Liver (tissue), 3 donors: ENCODE measurements at regions not wholly inside any gene's neighbourhood (a gene's known extent, or its start where the extent isn't known, plus 50 kb on each side); places are given as distances from the start of the nearest gene placed in this dataset.

ENCODE experiments used
- EGR1 ChIP-seq, 2 donors: IDR thresholded peaks; 2 replicates each; pipeline ENCODE4 v1.6.1; 2016 to 2018; ENCODE audit warnings: antibody characterized with exemption in 2 of 2, low read depth in 2 of 2
- FOXA1 ChIP-seq: IDR thresholded peaks from 2 replicates; pipeline ENCODE4 v1.6.1; 2016; ENCODE audit warnings: antibody characterized with exemption
- GABPA ChIP-seq, 2 donors: IDR thresholded peaks in 1 of 2; conservative IDR thresholded peaks in 1 of 2; 2 replicates each; pipeline ENCODE4 v1.6.1; 2016; ENCODE audit warnings: antibody characterized with exemption in 2 of 2, mild to moderate bottlenecking in 1 of 2, moderate library complexity in 1 of 2
- HNF4A ChIP-seq, 2 donors: conservative IDR thresholded peaks; 2 replicates each; pipeline ENCODE4 v1.6.1; 2016; ENCODE audit warnings: antibody characterized with exemption in 2 of 2, mild to moderate bottlenecking in 2 of 2
- JUND ChIP-seq, 2 donors: IDR thresholded peaks; 2 replicates each; pipeline ENCODE4 v1.6.1; 2016; ENCODE audit warnings: antibody characterized with exemption in 2 of 2
- RAD21 ChIP-seq, 2 donors: IDR thresholded peaks; 2 replicates each; pipeline ENCODE4 v1.6.1; 2016; ENCODE audit warnings: antibody characterized with exemption in 2 of 2, mild to moderate bottlenecking in 2 of 2
- SP1 ChIP-seq: IDR thresholded peaks from 2 replicates; pipeline ENCODE4 v1.6.1; 2018; ENCODE audit warnings: antibody characterized with exemption, mild to moderate bottlenecking
- YY1 ChIP-seq: IDR thresholded peaks from 2 replicates; pipeline ENCODE4 v1.6.1; 2016; ENCODE audit warnings: antibody characterized with exemption, mild to moderate bottlenecking
- TF ChIP-seq, protein P1 (sequence below): fragments of 150-350 bp; IDR thresholded peaks from 2 replicates; pipeline ENCODE4 v1.5.1; 2017; ENCODE audit warnings: improper control_type of control experiment, low read depth, low read length; ENCODE audit not compliant: missing input control
- TF ChIP-seq, protein P2 (sequence below): IDR thresholded peaks from 2 replicates; pipeline ENCODE4 v1.6.1; 2016; ENCODE audit warnings: antibody characterized with exemption, mild to moderate bottlenecking
- TF ChIP-seq, protein P3 (sequence below): IDR thresholded peaks from 2 replicates; pipeline ENCODE4 v1.6.1; 2016; ENCODE audit warnings: antibody characterized with exemption
- TF ChIP-seq, protein P4 (sequence below): IDR thresholded peaks from 2 replicates; pipeline ENCODE4 v1.6.1; 2016; ENCODE audit warnings: antibody characterized with exemption
- TF ChIP-seq, protein P5 (sequence below): IDR thresholded peaks from 2 replicates; pipeline ENCODE4 v1.6.1; 2016; ENCODE audit warnings: antibody characterized with exemption
- donor health status: healthy.
- donor health status: healthy.

DNA sequence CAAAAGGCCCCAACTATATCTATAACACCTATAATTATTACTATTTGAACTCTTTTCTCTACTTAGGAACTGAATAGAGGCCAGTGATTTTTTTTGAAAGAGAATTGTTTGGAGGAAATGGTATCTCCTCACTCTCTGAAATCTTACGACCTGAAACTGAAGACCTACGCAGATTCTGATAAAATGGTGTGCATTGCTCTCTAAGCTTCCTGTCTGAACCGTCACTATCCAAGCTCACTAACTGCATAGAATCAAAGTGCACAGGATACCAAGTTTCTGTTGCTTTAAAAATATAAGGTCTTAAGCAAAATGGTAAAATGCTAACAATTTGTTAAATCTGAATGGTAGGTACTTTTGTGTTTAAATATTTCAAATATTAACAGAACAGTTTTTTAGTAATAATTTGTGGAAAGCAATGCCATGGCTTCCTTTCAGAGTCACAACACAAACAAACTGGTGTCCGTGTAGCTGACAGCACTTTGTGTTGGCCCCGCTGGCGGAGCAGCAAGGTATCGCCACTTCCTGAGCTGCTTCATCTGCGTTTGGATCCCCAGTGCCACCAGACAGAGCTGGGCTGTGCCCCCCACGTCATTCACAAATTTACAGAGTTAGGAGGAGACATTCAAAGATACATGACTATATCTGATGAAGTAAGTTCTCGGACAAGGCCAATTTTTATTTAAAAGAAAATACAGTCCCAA, 313.9 kb downstream of the FBXW7 start:
- TF ChIP-seq EGR1 (IDR thresholded peaks at IDR 0.05; ENCODE audit: low read depth in 2 of 2) (no peak), RAD21 (IDR thresholded peaks at IDR 0.05) (no peak), YY1 (no peak), JUND (IDR thresholded peaks at IDR 0.05) (no peak), FOXA1 (no peak), GABPA (IDR thresholded peaks at IDR 0.05 in 1 of 2, conservative IDR thresholded peaks at IDR 0.05 in 1 of 2) (no peak), HNF4A (conservative IDR thresholded peaks at IDR 0.05) (no peak), SP1 (no peak)
- TF ChIP-seq, protein P1, sequence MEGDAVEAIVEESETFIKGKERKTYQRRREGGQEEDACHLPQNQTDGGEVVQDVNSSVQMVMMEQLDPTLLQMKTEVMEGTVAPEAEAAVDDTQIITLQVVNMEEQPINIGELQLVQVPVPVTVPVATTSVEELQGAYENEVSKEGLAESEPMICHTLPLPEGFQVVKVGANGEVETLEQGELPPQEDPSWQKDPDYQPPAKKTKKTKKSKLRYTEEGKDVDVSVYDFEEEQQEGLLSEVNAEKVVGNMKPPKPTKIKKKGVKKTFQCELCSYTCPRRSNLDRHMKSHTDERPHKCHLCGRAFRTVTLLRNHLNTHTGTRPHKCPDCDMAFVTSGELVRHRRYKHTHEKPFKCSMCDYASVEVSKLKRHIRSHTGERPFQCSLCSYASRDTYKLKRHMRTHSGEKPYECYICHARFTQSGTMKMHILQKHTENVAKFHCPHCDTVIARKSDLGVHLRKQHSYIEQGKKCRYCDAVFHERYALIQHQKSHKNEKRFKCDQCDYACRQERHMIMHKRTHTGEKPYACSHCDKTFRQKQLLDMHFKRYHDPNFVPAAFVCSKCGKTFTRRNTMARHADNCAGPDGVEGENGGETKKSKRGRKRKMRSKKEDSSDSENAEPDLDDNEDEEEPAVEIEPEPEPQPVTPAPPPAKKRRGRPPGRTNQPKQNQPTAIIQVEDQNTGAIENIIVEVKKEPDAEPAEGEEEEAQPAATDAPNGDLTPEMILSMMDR = no peak
- TF ChIP-seq, protein P2, sequence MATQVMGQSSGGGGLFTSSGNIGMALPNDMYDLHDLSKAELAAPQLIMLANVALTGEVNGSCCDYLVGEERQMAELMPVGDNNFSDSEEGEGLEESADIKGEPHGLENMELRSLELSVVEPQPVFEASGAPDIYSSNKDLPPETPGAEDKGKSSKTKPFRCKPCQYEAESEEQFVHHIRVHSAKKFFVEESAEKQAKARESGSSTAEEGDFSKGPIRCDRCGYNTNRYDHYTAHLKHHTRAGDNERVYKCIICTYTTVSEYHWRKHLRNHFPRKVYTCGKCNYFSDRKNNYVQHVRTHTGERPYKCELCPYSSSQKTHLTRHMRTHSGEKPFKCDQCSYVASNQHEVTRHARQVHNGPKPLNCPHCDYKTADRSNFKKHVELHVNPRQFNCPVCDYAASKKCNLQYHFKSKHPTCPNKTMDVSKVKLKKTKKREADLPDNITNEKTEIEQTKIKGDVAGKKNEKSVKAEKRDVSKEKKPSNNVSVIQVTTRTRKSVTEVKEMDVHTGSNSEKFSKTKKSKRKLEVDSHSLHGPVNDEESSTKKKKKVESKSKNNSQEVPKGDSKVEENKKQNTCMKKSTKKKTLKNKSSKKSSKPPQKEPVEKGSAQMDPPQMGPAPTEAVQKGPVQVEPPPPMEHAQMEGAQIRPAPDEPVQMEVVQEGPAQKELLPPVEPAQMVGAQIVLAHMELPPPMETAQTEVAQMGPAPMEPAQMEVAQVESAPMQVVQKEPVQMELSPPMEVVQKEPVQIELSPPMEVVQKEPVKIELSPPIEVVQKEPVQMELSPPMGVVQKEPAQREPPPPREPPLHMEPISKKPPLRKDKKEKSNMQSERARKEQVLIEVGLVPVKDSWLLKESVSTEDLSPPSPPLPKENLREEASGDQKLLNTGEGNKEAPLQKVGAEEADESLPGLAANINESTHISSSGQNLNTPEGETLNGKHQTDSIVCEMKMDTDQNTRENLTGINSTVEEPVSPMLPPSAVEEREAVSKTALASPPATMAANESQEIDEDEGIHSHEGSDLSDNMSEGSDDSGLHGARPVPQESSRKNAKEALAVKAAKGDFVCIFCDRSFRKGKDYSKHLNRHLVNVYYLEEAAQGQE = no peak
- TF ChIP-seq, protein P3, sequence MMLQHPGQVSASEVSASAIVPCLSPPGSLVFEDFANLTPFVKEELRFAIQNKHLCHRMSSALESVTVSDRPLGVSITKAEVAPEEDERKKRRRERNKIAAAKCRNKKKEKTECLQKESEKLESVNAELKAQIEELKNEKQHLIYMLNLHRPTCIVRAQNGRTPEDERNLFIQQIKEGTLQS = no peak
- TF ChIP-seq, protein P4, sequence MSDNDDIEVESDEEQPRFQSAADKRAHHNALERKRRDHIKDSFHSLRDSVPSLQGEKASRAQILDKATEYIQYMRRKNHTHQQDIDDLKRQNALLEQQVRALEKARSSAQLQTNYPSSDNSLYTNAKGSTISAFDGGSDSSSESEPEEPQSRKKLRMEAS = no peak
- TF ChIP-seq, protein P5, sequence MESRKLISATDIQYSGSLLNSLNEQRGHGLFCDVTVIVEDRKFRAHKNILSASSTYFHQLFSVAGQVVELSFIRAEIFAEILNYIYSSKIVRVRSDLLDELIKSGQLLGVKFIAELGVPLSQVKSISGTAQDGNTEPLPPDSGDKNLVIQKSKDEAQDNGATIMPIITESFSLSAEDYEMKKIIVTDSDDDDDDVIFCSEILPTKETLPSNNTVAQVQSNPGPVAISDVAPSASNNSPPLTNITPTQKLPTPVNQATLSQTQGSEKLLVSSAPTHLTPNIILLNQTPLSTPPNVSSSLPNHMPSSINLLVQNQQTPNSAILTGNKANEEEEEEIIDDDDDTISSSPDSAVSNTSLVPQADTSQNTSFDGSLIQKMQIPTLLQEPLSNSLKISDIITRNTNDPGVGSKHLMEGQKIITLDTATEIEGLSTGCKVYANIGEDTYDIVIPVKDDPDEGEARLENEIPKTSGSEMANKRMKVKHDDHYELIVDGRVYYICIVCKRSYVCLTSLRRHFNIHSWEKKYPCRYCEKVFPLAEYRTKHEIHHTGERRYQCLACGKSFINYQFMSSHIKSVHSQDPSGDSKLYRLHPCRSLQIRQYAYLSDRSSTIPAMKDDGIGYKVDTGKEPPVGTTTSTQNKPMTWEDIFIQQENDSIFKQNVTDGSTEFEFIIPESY = no peak
